Endothelial cell of umbilical vein (primary cell): ENCODE measurements at regions not wholly inside any gene's neighbourhood (a gene's known extent, or its start where the extent isn't known, plus 50 kb on each side); places are given as distances from the start of the nearest gene placed in this dataset.
"Not testable (repeated sequence)": the region's sequence is repeated elsewhere in the genome, so short reads cannot be mapped to it uniquely, and the experiment has no call there.

Experiments used
- CTCF ChIP-seq, 2 donors: IDR thresholded peaks; 1 replicate in 1 of 2; 2 replicates in 1 of 2; pipeline ENCODE4 v1.5.1; 2011; ENCODE audit warnings: low read length in 2 of 2, mild to moderate bottlenecking in 2 of 2, moderate library complexity in 2 of 2, control low read depth in 1 of 2, inconsistent platforms in 1 of 2, low read depth in 1 of 2; ENCODE audit not compliant: insufficient read depth in 1 of 2; ENCODE audit errors: extremely low read depth in 1 of 2
- EZH2 ChIP-seq: IDR thresholded peaks from 2 replicates; pipeline ENCODE4 v1.6.1; 2012; ENCODE audit warnings: borderline replicate concordance, low read depth, mild to moderate bottlenecking, moderate library complexity, low read length, inconsistent platforms; ENCODE audit not compliant: severe bottlenecking
- GATA2 ChIP-seq: IDR thresholded peaks from 2 replicates; pipeline ENCODE4 v1.7.0; 2011; ENCODE audit warnings: low read depth, mild to moderate bottlenecking, moderate library complexity, mixed read lengths, low read length; ENCODE audit not compliant: insufficient read length, insufficient read depth
- MYC ChIP-seq: IDR thresholded peaks from one replicate; pipeline ENCODE4 v1.6.1; 2011; ENCODE audit warnings: mild to moderate bottlenecking, low read depth, low read length
- POLR2A ChIP-seq: IDR thresholded peaks from 2 replicates; pipeline ENCODE4 v1.6.1; 2012; ENCODE audit warnings: low read depth, mild to moderate bottlenecking, control low read depth, low read length
- POLR2AphosphoS5 ChIP-seq: IDR thresholded peaks from 2 replicates; pipeline ENCODE4 v1.6.1; 2012; ENCODE audit warnings: low read depth, mild to moderate bottlenecking, control low read depth, low read length, moderate library complexity; ENCODE audit not compliant: insufficient read depth
- TF ChIP-seq, protein P1 (sequence below): IDR thresholded peaks from 2 replicates; pipeline ENCODE4 v1.6.1; 2011; ENCODE audit not compliant: insufficient read depth, insufficient read length

DNA sequence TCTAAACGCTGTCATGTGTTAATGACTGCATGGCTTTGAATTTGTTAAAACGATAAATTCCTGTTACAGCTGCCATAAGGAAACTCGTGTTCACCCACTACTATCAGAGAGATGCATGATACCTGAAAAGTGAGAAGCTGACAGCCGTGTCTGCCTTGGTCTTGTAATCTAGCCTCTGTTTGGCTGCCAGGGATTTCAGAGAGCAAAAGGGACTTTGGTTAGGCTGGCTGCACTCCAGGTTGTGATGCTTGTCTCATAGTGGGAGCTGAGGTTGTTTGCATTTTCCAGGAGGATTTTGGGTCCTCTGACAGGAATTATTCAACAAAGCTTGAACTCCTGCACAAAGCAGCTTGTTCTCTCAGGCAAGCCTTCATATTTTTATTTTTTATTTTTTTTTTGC, 209.9 kb downstream of the TSPY10 start:
- not testable (repeated sequence) for TF ChIP-seq CTCF (IDR thresholded peaks at IDR 0.05; ENCODE audit: extremely low read depth in 1 of 2, insufficient read depth in 1 of 2, low read depth in 1 of 2, low read length in 2 of 2); POLR2AphosphoS5; EZH2; POLR2A; MYC; GATA2
- TF ChIP-seq, protein P1, sequence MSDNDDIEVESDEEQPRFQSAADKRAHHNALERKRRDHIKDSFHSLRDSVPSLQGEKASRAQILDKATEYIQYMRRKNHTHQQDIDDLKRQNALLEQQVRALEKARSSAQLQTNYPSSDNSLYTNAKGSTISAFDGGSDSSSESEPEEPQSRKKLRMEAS, result not testable (repeated sequence)
